RPMI8226 (cell line): ENCODE measurements at regions not wholly inside any gene's neighbourhood (a gene's known extent, or its start where the extent isn't known, plus 50 kb on each side); places are given as distances from the start of the nearest gene placed in this dataset.
"Not testable (repeated sequence)": the region's sequence is repeated elsewhere in the genome, so short reads cannot be mapped to it uniquely, and the experiment has no call there.

ENCODE experiments used
- DNase-seq: peaks from one replicate; pipeline ENCODE4 v3.0.0-alpha.2; 2015

DNA sequence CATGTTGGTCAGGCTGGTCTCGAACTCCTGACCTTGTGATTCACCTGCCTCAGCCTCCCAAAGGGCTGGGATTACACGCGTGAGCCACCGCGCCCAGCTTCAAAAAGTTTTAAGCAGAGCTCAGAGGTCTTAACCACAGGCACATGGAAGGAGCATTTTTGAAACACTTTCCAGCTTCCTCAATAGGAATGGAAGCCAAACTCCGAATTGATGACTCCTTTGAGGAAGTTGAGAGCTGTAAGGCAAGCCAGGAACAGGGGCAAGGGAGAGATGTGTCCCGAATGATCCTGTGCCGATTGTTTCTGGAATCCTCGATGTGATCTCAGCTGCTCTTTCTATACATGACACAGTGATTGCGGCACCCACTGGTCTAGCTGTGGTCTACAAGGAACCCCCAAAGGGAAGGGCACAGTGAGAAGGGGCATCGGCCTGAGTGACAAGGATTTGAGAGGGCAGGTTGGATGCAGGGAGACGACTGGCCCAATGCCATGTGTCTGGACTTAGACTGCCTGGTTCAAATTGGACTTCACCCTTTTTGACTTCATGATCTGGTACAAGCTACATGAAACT, 116.2 kb downstream of the ADRA2C start:
- DNase-seq: not testable (repeated sequence)

DNA sequence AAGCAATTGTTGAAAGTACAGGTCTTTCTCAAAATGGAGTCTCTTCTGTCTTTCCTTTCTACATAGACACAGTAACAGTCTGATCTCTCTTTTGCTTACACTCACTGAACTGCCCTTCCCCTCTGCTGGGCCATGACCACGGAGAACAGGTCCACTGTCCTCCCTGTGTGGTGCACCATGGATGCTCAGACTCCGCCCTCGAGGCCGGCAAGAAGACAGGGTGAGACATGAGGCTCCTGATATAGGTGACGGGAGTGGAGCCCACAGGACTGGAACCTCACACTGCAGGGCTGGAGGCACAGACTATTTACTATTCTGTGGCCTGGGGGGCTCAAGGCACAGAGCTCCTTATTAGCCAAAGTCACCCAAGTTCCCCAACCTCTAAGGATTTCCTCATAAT, 118.1 kb downstream of the ADRA2C start:
- not testable (repeated sequence) for DNase-seq

DNA sequence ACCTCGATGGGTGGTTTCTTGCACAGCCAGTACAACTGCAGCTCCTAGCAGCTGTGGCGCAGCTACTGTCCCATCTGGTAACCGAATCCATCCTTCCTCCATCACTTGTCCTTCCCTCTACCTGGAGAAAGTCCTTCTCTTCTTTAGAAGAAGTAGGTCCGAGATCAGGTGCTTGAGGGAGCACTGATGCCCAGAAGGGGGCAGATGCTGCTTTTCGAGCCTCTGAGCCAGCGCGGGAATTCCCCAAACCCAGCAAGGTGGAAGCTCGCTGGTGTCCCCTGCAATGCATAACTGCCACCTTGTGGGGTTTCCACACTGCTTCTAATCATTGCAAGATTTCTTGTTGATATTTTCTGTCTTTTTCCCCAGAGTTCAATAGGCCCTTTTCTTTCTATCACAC, 127.4 kb downstream of the ADRA2C start:
- DNase-seq: peak; percentile 50

DNA sequence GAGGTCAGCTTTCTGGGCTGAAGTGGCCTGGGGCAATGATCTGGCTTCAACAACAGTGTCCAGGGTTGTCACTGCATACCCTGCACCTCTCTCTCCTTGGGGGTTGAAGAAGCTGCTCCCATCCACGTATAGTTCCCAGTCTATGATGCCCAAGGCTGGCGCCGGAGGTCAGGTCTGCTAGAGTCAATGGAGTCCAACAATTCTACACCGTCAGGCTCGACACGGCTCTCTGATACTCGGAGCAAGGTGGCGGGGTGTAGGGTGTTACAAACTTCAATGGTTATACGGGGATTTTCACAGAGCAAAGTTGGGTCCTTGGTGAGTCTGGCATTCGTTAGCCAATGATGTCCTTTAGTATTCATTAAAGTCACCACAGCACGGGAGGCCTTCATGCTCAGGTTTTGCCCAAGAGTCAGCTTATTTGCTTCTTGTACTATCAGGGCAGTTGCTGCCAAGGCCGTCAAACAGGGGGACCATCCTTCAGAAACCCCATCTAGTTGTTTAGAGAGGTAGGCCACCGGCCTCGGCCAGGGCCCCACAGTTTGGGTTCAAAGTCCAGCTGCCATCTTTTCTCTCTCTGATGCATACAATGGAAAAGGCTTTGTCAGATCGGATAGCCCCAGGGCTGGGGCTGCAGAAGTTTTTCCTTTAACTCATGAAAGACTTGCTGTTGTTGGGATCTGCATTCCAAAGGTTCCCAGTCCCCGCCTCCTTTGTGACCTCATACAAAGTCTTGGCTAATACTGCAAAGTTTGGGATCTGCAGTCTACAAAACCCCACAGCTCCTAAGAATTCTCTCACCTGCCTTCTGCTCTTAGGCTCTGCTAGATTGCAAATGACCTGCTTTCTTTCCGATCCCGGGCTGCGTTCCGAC, 128.1 kb downstream of the ADRA2C start:
- DNase-seq: not testable (repeated sequence)

DNA sequence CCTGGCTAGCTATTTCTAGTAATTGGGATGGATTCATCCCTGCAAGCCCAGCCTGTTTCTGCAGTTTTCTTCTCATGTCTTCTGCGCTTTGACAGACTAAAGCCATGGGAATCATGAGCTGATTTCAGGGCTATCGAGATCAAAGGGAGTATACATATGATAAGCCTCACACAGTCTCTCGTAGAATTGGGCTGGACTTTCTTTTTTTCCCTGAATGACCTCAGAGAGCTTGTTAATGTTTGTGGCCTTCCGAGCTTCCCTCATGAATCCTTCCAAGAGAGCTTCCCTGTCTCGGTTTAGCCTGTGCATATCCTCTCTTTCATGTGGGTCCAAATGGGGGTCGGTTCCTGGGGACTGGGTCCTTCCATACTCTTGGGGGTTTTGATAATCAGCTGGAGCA, 130.3 kb downstream of the ADRA2C start:
- no peak for DNase-seq

DNA sequence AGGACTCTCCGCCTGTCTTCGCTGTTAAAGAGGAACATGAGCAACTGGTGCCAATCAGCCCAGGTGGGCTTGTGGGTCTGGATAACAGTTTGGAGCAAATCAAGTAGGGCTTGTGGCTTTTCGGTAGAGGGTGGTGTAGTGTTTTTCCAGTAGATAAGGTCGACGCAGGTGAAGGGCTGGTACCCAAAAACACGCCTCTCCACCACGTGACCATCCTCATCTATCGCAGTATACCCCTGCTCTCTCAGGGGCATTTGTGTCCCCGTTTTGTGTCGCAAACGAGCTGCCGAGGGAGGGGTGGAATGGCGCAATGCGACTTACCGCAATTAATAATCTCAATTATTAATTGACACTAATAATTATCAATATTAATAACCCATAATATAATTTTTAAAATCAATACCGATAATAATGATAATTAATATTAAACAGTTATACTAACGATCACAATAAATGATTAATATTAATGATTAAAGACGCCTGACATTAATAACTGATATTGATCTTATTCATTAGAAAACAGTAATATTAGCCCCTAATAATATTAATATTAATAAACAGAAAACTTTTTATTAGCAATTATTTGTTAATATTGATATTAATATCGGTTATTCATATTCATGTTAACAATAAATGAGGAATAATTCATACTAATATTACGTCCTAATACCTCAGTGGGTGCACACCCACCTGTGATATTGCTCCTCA, 130.8 kb downstream of the ADRA2C start:
- DNase-seq: not testable (repeated sequence)

DNA sequence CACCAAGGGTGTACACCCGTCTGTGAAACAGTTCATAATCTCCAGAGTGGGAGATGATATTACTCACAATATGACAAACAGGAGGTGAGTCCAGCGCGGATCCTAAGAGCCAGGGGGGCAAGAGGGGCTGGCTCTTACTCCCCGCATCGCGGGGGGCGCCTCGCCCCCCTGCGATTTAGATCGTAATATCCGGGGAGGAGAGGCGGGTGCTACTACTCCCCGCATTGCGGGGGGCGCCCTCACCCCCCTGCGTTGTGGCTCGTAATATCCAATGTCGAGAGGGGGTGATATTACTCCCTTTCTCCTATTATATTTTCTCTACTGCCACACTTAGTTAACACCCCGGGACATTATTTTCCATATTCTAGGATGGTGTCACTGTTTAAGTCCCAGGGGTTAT, 131.9 kb downstream of the ADRA2C start:
- DNase-seq: no peak

DNA sequence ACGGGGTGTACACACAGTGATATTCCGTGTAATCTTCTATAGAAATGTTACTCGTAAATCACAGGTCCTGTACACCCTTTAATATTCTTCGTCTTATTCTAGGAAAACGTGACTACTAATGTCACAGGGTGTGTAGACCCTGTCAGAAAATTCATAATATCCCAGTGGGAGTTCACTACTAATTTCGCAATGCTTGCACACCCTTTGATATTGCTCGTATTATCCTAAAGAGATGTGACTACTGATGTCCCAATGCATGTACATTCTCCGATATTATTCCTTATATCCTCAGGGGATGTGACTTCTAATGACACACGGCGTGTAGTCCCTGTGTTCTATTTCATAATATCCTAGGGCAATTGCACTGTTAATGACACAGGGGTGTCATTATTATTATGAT, 132.7 kb downstream of the ADRA2C start:
- DNase-seq: not testable (repeated sequence)

DNA sequence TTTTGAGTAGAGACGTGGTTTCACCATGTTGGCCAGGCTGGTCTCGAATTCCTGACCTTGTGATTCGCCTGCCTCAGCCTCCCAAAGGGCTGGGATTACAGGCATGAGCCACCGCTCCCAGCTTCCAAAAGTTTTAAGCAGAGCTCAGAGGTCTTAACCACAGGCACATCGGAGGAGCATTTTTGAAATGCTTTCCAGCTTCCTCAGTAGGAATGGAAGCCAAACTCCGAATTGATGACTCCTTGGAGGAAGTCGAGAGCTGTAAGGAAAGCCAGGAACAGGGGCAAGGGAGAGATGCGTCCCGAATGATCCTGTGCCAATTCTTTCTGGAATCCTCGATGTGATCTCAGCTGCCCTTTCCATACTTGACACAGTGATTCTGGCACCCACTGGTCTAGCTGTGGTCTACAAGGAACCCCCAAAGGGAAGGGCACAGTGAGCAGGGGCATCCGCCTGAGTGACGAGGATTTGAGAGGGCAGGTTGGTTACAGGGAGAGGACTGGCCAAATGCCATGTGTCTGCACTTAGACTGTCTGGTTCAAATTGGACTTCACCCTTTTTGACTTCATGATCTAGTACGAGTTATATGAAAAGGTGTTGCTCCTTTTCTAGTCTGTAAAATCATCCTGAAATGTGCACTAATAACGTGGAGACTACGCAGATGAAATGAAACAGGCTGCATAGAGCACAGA, 138.2 kb downstream of the ADRA2C start:
- not testable (repeated sequence) for DNase-seq

DNA sequence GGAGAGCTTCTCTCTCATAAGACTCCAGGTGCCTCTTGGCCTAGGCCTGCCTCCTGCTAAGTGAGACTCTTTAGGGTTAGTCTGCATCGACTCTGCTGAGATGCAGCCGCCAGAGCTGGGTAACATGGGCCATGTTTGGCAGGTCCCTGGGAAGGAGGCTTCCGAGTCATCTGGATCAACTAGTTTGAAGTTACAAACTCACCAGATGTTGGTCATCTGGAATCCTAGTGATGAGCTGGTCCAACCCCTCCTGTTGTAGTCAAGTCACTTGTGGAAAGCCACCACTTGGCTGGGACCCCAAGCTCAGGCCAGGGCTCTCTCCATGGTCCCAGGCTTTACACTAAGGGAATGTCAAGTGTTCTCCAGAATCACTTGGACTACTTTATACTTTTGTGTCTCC, 143.4 kb downstream of the ADRA2C start:
- not testable (repeated sequence) for DNase-seq

DNA sequence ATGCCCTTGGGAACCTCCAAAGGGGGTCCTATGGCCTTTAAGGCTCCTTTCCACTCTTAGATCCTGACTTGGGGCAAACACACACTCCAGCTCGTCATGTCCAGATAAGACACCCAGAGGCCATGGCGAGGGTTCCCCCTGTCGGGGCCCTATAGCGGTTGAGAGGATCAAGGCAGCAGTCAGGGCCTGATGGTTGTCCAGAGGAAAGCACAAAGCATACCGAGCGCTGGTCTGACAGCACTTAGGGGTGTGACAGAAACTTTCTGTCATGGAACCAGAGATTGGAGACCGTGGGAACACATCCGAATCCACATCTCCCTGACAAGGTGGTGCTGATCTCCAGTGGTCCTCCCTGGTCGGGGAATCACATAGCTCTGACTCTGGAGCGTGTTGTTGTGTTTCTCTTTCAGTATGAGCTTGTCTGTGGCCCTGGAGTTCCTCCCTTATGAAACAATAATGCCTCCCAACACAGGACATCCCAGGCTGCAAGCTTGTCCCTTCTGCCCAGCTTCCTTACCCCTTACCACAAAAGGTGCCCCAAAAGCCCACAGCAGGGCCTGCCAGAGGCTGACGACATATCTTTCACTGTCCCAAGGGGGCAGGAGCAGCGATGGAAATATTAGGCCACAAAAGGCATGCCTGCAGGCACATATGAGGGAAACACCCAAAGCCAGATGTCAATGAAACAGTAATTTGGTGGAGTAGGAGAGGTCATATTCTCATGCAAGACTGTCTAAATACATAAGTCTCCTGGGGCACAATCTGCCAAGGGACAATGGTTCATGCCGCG, 144.2 kb downstream of the ADRA2C start:
- DNase-seq: not testable (repeated sequence)

DNA sequence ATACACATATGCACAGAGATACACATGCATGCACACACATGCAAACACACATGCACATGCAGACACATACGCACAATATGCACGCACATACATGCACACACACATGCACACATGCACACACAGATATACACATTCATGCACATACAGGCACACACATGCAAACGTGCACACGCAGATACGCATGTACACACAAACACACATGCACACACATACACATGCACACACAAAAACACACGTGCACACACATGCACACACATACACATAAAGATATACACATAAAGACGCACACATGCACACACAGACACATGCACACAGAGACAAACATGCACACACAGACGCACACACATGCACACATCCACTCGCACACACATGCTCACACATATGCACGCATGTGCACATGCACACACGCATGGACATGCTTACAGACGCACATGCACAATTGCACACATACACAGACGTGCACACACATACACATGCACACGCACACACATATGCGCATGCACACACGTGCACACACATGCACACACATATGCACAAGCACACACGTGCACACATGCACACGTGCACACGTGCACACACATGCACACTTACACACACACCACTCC, 145.2 kb downstream of the ADRA2C start:
- no peak for DNase-seq

DNA sequence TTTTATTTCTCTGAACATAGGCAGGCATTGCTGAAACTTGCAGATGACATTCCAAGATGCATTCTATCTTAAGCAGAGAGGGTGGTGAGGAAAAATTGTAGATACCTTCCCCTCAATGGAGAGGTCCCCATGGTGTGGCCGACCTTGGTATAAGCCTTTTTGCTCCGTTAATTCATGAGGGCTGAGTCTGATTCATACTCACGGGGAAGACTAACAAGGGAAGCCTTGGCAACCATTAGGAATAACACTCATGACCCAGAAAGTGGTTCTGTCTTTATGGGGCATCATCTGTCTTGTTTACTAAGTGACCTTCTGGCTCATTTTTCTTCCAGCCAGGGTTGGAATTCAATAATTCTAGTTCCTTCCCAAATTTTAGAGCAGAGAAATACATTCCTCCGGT, 148.3 kb downstream of the ADRA2C start:
- not testable (repeated sequence) for DNase-seq

DNA sequence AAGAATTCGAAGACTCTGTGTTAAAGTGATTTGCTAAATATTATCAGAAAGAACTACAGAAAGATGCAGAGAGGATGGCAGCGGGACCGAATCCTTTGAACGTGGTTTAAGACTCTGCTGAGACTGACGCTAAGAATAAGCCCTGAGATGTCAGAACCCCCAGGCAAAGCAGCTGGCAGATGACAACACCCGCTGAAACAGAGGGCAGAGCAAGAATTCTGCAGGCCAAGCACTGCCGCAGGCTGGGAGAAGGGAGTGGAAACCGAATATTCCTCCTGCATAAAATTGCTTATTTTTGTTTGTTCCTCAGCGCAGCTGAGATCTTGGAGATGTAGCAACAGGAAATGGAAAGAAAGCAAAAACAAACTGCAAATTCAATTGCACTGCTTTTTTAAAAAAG, 153.3 kb downstream of the ADRA2C start:
- not testable (repeated sequence) for DNase-seq

DNA sequence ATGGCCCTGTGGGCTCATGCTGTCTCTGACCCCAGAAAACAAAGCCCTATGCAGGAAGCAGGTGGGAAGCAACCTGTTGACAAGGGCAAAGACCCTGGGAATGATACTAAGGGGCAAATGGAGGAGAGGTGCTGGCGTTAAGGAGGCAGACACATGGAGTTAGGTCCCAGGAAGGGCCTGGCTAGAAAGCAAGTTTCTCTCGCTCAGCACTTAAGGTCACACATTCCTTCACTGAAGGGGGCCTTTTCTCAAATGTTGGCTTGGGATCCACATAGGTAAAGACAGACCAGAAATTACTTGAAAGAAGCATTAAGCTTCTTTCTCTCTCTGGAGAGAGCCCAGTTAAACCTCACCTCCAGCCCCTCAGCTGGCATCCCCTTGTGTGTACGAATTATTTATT, 155.7 kb downstream of the ADRA2C start:
- DNase-seq: not testable (repeated sequence)

DNA sequence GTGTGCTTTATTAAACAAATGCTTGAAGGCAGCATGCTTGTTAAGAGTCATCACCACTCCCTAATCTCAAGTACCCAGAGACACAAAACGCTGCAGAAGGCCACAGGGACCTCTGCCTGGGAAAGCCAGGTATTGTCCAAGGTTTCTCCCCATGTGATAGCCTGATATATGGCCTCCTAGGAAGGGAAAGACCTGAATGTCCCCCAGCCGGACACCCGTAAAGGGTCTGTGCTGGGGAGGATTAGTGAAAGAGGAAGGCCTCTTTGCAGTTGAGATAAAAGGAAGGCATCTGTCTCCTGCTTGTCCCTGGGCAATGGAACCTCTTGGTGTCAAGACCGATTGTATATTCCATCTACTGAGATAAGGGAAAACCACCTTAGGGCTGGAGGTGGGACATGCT, 159.7 kb downstream of the ADRA2C start:
- DNase-seq: not testable (repeated sequence)

DNA sequence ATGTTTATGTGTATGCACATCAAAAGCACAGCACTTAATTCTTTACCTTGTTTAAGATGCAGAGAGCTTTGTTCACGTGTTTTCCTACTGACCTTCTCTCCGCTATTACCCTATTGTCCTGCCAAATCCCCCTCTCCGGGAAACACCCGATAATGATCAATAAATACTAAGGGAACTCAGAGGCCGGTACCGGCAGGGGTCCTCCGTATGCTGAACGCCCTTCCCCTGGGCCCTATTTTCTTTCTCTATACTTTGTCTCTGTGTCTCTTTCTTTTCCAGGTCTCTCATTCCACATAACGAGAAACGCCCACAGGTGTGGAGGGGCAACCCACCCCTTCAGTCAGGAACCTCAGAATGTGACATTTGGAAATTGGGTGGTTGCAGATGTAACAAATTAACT, 160.1 kb downstream of the ADRA2C start:
- not testable (repeated sequence) for DNase-seq

DNA sequence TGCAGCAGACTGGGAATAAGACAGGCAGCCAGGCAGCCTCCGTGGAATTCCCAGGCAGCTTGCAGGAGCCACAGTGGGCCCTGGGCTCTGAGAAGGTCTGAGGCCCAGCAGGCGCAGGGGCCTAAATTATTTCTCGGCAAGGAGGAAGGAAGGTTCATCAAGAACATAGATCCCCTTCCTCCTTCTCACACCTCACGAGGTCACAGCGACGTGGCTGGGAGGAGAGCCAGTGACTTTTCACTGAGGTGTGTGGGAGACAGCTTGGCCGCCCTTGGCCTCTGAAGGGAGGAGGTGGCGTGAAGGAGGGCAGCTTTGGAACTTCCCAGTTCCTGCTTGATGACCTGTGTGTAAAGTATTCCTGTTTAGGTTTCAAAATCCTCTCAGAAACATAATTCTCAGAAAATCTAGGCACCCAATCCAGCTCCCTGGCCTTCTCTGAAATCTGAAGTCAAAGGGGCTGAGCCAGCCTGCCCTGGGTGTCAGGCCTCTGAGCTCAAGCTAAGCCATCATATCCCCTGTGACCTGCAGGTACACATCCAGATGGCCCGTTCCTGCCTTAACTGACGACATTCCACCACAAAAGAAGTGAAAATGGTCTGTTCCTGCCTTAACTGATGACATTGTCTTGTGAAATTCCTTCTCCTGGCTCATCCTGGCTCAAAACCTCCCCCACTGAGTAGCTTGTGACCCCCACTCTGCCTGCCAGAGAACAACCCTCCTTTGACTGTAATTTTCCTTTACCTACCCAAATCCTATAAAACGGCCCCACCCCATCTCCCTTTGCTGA, 161.0 kb downstream of the ADRA2C start:
- not testable (repeated sequence) for DNase-seq

DNA sequence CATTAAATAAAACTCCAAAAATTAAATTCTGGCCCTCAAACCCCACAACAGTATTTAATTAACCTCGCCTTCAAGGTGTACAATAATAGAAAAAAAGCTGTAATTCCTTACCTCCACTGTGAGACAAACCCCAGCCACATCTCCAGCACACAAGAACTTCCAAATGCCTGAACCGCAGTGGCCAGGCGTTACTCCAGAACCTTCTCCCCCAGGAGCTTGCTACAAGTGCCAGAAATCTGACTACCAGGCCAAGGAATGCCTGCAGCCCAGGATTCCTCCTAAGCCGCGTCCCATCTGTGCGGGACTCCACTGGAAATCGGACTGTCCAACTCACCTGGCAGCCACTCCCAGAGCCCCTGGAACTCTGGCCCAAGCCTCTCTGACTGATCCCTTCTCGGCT, 163.2 kb downstream of the ADRA2C start:
- not testable (repeated sequence) for DNase-seq

DNA sequence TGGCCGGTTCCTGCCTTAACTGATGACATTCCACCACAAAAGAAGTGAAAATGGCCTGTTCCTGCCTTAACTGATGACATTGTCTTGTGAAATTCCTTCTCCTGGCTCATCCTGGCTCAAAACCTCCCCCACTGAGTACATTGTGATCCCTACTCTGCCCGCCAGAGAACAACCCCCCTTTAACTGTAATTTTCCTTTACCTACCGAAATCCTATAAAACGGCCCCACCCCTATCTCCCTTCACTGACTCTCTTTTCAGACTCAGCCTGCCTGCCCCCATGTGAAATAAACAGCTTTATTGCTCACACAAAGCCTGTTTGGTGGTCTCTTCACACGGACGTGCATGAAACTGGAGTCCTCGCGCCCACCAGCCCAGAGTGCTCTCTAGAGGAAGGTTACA, 166.5 kb downstream of the ADRA2C start:
- DNase-seq: not testable (repeated sequence)

DNA sequence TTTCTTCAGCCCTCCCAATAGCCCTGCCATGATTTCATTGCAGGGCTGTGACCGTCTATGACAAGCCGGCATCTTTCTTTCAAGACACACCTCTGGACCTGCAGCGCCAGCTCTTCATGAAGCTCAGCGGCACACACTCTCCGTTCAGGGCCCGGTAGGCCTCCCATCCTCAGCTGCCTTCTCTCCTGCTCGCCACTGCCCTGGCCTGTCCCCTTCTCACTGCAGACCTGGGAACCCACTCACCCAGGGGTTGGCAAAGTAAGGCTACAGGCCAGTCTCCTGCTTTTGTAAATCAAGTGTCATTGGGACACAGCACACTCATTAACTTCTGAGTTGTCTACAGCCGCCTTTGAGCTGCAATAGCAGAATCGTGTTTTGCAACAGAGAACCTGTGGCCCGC, 169.2 kb downstream of the ADRA2C start:
- DNase-seq: not testable (repeated sequence)
